Skeletal muscle cell (primary cell): ENCODE measurements at regions not wholly inside any gene's neighbourhood (a gene's known extent, or its start where the extent isn't known, plus 50 kb on each side); places are given as distances from the start of the nearest gene placed in this dataset.
"Not testable (repeated sequence)": the region's sequence is repeated elsewhere in the genome, so short reads cannot be mapped to it uniquely, and the experiment has no call there.

ENCODE experiments used
- DNase-seq: peaks from one replicate; pipeline ENCODE4 v3.0.0-alpha.2; 2010; ENCODE audit warnings: low read depth
- H3K4me3 ChIP-seq: 2 replicates; pipeline ENCODE4 v1.5.1; 2011; ENCODE audit warnings: low read depth, mild to moderate bottlenecking, control low read depth, low read length, moderate library complexity

GRCh38 chr1:83238654-83239053, 760.3 kb downstream of the TTLL7 start:
- not testable (repeated sequence) for DNase-seq, H3K4me3 ChIP-seq

DNA sequence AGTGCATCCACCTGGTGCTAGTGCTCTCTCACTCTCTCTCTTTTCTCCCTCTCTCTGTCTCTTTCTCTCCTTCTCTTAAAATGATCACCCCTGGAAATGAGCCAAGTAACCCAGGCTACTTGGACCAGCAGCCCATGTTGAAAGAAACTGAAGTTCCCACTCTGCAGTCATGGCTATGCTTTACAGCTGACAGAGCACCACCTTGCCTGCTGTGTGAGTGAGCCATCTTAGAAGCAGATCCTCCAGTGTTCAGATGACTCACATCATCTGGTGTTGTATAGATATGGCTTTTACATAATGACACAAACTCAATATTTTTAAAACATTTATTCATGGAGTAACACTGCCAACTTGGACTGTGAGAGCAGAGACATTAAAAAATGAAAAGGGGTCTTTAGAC, 779.1 kb downstream of the TTLL7 start:
- H3K4me3 ChIP-seq, DNase-seq: not testable (repeated sequence)

- not testable (repeated sequence) for H3K4me3 ChIP-seq, DNase-seq
Measured at GRCh38 chr1:83218036-83218716, 780.8 kb downstream of the TTLL7 start.

DNA sequence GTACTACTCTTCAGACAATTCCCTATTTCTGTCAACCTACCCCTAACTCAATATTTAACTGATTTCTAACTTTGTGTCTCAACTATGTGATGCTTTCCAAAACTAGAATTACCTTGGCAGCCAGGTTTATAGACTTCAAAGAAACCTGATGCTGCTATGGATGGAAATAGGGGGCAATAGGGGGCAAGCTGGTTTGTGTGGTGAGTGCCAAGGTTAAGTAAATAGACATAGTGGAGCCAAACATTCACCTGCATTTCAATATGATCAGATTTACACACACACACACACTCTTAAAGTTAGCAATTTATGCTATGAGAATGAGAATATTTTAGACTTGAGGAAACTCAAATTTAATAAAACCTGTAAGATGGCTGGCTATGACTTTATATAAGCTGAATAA, 784.6 kb downstream of the TTLL7 start:
- H3K4me3 ChIP-seq, DNase-seq: not testable (repeated sequence)

DNA sequence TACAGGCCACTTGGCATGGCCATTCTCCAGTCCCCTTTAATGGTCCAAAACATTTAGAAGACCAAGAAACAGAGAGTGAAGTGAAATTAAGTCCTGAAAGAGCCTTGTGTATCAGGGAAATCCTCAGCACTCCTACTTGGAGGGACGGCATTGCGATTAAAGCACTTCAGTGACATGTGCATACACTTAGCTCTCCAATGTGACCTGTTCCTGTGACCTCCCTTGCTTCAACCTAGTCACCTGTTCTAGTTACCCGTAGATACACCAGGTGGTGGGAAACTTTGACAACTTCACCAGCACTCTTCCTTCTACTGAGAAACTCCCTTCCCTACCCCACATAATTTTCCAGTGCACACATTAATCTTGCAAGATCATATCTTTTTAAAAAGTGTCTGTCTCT, 785.3 kb downstream of the TTLL7 start:
- DNase-seq, H3K4me3 ChIP-seq: not testable (repeated sequence)

DNA sequence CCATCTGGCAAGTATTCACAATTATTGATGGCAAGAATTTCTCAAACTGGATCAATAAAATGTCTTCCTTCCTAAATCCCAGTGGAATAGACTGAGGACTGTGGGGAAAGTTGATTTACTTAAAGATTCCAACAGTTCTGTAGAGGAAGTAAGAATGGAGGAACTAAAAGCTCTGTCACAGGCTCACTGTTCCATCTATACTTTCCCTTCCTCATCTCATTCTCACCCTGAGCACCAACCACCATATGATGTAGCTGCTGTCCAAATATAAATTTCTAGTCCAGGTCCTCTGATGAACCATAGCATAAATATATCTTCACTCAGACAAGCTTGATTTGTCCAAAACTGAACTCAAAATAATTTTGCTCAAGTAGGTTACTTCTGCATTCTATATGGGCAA, 786.9 kb downstream of the TTLL7 start:
- H3K4me3 ChIP-seq, DNase-seq: not testable (repeated sequence)

- not testable (repeated sequence) for DNase-seq
Measured at GRCh38 chr1:83208540-83208939, 790.4 kb downstream of the TTLL7 start.

GRCh38 chr1:83194610-83195009, 804.3 kb downstream of the TTLL7 start:
- DNase-seq, H3K4me3 ChIP-seq: not testable (repeated sequence)

More at GRCh38 chr1:83208540-83208939, 790.4 kb downstream of the TTLL7 start:
- not testable (repeated sequence) for H3K4me3 ChIP-seq

DNA sequence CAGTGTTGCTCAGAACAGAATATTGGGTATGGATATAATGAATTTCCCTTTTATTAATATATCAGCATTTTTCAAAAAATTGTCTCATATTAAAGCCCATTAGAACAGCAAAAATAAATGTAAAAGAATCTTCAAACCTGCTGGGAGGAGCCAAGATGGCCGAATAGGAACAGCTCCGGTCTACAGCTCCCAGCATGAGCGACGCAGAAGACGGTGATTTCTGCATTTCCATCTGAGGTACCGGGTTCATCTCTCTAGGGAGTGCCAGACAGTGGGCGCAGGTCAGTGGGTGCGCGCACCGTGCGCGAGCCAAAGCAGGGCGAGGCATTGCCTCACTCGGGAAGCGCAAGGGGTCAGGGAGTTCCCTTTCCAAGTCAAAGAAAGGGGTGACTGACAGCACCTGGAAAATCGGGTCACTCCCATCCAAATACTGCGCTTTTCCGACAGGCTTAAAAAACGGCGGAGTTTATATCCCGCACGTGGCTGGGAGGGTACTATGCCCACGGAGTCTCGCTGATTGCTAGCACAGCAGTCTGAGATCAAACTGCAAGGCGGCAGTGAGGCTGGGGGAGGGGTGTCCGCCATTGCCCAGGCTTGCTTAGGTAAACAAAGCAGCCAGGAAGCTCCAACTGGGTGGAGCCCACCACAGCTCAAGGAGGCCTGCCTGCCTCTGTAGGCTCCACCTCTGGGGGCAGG, 816.8 kb downstream of the TTLL7 start:
- DNase-seq, H3K4me3 ChIP-seq: not testable (repeated sequence)

DNA sequence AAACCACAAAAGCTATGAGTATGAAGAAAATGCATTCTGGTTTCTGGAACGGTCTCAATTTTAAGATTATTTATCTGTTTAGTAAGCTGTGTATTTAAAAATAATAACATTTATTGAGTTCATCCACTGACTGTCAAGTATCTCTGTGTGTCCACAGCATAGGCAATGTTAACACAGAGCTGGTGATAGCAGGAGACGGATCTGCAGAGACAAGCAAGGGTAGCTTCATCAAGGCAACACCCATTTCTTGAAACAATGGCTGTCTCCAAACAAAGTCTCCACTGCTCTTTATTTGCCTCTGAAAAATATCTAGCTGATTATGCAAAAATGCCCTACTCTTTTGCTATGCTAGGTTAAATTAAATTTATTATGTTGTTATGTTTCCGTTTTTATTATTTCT, 818.3 kb downstream of the TTLL7 start:
- not testable (repeated sequence) for DNase-seq, H3K4me3 ChIP-seq

DNA sequence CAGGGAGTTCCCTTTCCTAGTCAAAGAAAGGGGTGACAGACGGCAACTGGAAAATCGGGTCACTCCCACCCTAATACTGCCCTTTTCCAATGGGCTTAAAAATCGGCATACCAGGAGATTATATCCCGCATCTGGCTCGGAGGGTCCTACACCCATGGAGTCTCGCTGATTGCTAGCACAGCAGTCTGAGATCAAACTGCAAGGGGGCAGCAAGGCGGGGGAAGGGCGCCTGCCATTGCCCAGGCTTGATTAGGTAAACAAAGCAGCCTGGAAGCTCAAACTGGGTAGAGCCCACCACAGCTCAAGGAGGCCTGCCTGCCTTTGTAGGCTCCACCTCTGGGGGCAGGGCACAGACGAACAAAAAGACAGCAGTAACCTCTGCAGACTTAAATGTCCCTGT, 831.3 kb downstream of the TTLL7 start:
- not testable (repeated sequence) for H3K4me3 ChIP-seq, DNase-seq

GRCh38 chr1:83163879-83164475, 835.0 kb downstream of the TTLL7 start:
- DNase-seq = peak; percentile 7
- H3K4me3 ChIP-seq = not testable (repeated sequence)

DNA sequence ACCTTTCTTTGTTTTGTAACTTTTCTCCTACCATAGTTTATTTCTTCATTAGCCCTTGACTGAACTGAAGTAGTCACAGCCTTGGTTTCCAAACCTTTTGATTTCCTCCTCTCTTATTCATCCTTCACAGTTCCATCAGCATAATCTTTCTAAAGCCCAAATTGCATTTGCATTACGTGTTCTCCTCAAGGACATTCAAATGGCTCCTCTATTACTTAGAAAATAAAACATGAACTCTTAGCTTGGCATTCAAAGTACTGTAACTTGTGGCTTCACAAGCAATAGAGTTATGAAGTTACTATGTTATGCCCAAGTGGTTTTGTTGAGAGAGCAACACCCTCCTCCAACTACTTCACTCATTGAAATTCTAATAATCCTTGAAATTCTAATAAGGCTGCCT, 840.0 kb downstream of the TTLL7 start:
- not testable (repeated sequence) for H3K4me3 ChIP-seq, DNase-seq

DNA sequence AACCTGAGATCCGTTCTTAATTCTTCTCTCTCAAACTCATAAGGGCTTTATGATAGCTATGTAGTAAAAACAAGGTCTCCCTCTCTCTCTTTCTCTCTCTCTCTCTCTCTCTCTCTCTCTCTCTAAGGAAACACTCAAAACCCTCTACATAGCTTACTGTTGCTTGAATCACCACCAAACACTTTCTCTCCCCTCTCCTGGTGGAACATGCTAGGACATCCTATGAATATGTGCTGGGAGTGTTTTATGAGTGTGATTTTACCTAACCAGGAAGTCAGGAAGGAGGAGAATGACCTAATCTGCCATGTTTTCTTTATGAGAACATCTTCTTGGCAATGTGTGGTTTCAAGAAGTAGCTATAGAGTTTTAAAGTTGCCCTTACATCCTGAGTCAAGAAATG, 844.6 kb downstream of the TTLL7 start:
- H3K4me3 ChIP-seq = not testable (repeated sequence)
- peak; percentile 53 for DNase-seq

GRCh38 chr1:83151167-83151898, 847.6 kb downstream of the TTLL7 start:
- H3K4me3 ChIP-seq = not testable (repeated sequence)
- DNase-seq = peak; percentile 66

DNA sequence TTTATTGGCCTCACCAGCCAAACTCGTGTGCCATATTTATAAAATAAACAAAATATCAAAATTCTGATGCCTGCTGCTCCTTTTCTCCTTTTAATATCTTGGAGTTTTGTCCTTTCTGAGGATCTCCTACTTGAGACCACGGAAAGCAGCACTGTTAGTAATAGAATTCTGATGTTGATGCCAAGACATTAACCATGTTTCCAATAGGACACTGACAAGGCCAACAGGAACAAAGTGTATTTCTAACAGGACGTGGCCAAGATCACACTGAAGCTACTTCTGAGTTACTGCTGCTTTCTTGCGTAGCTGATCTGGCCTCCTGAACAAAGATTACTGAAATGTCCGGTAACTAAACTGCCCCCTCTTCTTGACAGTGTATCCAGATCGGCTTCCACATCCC, 848.5 kb downstream of the TTLL7 start:
- not testable (repeated sequence) for DNase-seq, H3K4me3 ChIP-seq

DNA sequence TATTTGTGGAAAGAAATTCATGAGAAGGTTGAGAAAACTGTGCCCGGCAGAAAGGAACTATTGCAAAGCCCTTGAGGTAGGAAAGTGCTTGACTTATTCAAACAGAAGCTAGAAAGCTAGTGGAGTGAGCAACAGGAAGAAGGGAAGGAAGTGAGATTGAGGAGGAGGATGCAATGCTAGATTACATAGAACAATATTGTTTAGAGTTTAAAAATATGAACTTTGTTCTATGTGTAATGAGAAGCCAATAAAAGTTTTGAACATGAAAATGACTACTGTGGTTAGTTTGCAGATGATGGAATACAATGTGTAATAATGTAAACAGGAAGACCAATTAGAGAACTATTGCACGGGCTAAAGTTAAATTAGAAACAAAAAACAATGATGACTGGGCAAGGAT, 853.1 kb downstream of the TTLL7 start:
- H3K4me3 ChIP-seq, DNase-seq: not testable (repeated sequence)

DNA sequence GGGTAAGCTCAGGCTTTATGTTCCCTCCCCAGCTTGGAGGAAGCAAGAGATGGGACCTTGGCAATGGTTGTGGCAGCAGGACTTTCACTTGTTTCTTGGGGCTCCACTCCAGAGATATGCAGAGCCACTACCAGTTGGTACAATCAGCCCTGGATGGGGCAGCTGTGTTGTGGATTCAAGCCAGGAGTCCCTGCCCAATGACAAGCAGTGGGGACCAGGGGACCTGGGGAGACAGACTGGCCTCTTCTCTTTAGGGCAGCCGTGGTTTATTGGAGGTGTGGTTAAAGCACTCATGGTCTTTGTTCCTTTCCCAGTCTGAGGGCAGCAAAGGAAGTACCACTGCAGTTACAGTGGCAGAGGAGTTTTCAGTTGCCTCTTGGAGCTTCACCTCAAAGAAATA, 856.1 kb downstream of the TTLL7 start:
- not testable (repeated sequence) for DNase-seq, H3K4me3 ChIP-seq

DNA sequence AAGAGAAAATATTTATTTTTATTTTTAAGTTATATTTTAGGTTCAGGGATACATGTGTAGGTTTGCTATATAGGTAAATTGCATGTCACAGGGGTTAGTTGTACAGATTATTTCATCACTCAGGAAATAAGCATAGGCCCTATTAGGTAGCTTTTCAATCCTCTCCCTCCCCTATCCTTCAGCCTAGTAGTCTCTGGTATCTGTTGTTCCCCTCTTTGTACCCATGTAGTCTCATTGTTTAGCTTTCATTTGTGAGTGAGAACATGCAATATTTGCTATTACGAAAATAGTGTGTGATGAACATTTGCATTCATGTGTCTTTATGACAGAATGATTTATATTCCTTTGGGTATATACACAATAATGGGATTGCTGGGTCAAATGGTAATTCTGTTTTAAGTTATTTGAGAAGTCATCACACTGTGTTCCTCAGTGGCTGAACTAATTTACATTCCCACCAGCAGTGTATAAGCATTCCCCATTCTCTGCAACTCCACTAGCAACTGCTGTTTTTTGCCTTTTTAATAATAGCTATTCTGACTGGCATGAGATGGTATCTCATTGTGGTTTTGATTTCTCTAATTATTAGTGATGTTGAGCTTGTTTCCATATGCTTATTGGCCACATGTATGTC, 863.3 kb downstream of the TTLL7 start:
- DNase-seq, H3K4me3 ChIP-seq: not testable (repeated sequence)
